ENCODE measurements at regions not wholly inside any gene's neighbourhood (a gene's known extent, or its start where the extent isn't known, plus 50 kb on each side); places are given as distances from the start of the nearest gene placed in this dataset.
"Not testable (repeated sequence)": the region's sequence is repeated elsewhere in the genome, so short reads cannot be mapped to it uniquely, and the experiment has no call there.

- ATAC-seq, H3K9me3 Mint-ChIP-seq, H3K27ac Mint-ChIP-seq, H3K4me1 Mint-ChIP-seq, H3K27me3 Mint-ChIP-seq, H3K4me3 Mint-ChIP-seq, H3K36me3 Mint-ChIP-seq: not testable (repeated sequence)
Measured at GRCh38 chr21:27025708-27026107, 58.8 kb upstream of the ADAMTS5 start.

DNA sequence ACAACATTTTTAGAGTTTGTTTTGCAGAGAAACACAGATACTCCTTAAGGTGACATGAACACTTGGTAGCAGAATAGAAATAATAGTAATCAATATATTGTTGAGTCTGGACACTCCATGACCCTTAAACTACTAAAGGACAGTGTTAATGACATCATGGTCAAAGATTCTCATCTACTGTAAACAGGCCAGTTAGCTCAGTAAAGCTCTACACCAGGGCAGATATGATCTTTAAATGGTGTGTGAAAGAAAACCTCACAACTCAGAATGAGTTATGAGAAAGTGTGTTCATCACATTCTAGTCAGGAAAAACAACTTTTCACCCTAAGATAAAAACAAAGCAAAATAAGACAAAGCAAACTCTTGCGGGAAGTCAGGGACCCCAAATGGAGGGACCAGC lies 58.1 kb upstream of the ADAMTS5 start:
- peaks cover 5% of the 10 kb centered on the region for H3K9me3 Mint-ChIP-seq
- no peaks in the 10 kb centered on the region for H3K36me3 Mint-ChIP-seq
- H3K4me1 Mint-ChIP-seq: no peaks in the 10 kb centered on the region
- no peaks in the 10 kb centered on the region for H3K27me3 Mint-ChIP-seq
- no peak for ATAC-seq
- no peak overlapping the region for H3K4me3 Mint-ChIP-seq
- no peak overlapping the region for H3K27ac Mint-ChIP-seq

DNA sequence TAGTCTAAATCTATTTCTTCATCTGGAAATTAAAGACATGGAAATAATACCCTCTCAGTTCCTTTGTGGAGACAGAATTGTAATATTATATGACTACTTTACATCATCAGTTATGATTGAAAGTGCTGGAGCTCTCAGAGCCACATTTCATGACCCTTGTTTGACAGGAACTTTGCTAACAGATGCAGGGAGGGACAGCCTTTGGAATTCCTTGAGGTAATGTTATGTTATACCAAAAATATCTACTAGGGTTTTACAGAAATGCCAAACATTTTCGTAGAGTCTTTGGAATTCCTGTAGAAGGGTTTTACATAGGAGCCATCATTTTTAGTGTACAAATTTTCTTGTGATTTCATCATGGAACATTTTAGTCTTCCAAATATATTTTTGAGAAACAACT lies 57.4 kb upstream of the ADAMTS5 start:
- Mint-ChIP-seq H3K9me3 (no peaks in the 10 kb centered on the region), H3K4me3 (no peak overlapping the region), H3K27me3 (no peaks in the 10 kb centered on the region), H3K4me1 (no peaks in the 10 kb centered on the region), H3K36me3 (no peaks in the 10 kb centered on the region), H3K27ac (no peak overlapping the region)
- no peak for ATAC-seq

- H3K27me3 Mint-ChIP-seq: no peaks in the 10 kb centered on the region
- H3K36me3 Mint-ChIP-seq: no peaks in the 10 kb centered on the region
- H3K27ac Mint-ChIP-seq: no peak overlapping the region
- no peak for ATAC-seq
- no peaks in the 10 kb centered on the region for H3K4me1 Mint-ChIP-seq
- H3K9me3 Mint-ChIP-seq: peaks cover under 1% of the 10 kb centered on the region
- H3K4me3 Mint-ChIP-seq: no peak overlapping the region
Measured at GRCh38 chr21:27023186-27023585, 56.3 kb upstream of the ADAMTS5 start.

DNA sequence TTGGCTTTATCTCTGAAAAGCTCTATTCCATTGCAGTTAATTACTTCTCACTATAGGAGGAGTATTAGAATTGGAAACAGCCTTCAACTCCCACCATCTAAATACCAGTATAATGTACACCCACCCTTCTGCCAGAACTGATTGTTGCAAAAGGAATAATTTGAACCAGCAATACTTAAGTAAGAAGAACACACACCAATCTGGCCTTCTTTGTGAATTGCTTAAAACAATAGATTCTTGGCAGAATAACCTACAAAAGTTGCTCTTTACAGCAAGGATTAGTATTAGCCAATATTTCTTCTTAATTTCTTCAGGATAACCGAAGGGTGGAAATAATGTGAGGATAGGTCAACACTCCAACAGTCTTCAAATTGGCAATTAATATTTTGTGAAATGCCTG lies 54.9 kb upstream of the ADAMTS5 start:
- ATAC-seq: no peak
- H3K36me3 Mint-ChIP-seq: no peaks in the 10 kb centered on the region

DNA sequence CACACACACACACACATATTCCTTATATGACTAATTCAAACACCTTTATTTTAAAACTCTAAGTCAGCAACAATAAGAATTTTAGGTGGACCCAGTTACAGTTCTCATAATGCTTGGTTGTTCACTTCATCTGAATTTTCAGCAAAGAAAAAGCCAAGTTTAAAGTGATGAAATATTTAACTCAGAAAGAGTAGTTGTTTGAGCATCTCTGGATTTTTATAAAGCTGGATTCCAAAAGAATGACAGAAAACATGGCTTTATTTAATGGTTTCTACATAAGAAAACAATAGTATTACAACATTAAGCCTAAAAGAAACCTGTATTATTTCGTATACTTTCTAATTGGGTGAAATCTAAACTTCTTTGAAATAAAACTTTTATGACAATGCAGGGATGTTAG lies 54.2 kb upstream of the ADAMTS5 start:
- Mint-ChIP-seq H3K36me3 (no peaks in the 10 kb centered on the region), H3K27me3 (no peaks in the 10 kb centered on the region), H3K4me3 (no peak overlapping the region), H3K27ac (no peak overlapping the region), H3K9me3 (peaks cover 5% of the 10 kb centered on the region), H3K4me1 (no peaks in the 10 kb centered on the region)
- ATAC-seq: no peak

More for the DNA sequence above, 54.9 kb upstream of the ADAMTS5 start:
- no peak overlapping the region for H3K4me3 Mint-ChIP-seq
- H3K27me3 Mint-ChIP-seq: no peaks in the 10 kb centered on the region
- no peak overlapping the region for H3K27ac Mint-ChIP-seq
- no peaks in the 10 kb centered on the region for H3K4me1 Mint-ChIP-seq
- peaks cover 5% of the 10 kb centered on the region for H3K9me3 Mint-ChIP-seq

GRCh38 chr21:27017246-27017645 lies 50.4 kb upstream of the ADAMTS5 start:
- no peaks in the 10 kb centered on the region for H3K36me3 Mint-ChIP-seq
- H3K27ac Mint-ChIP-seq: no peak overlapping the region
- no peaks in the 10 kb centered on the region for H3K27me3 Mint-ChIP-seq
- no peak overlapping the region for H3K4me3 Mint-ChIP-seq
- no peaks in the 10 kb centered on the region for H3K4me1 Mint-ChIP-seq
- H3K9me3 Mint-ChIP-seq: peaks cover 5% of the 10 kb centered on the region
- no peak for ATAC-seq
